Dermis microvascular lymphatic vessel endothelial cell (primary cell): ENCODE measurements at regions not wholly inside any gene's neighbourhood (a gene's known extent, or its start where the extent isn't known, plus 50 kb on each side); places are given as distances from the start of the nearest gene placed in this dataset.
"Not testable (repeated sequence)": the region's sequence is repeated elsewhere in the genome, so short reads cannot be mapped to it uniquely, and the experiment has no call there.

ENCODE experiments used
- DNase-seq, 2 donors: peaks; one replicate each; pipeline versions ENCODE4 v3.0.0 to v3.0.0-alpha.2; 2010; ENCODE audit warnings: low read depth in 2 of 2

DNA sequence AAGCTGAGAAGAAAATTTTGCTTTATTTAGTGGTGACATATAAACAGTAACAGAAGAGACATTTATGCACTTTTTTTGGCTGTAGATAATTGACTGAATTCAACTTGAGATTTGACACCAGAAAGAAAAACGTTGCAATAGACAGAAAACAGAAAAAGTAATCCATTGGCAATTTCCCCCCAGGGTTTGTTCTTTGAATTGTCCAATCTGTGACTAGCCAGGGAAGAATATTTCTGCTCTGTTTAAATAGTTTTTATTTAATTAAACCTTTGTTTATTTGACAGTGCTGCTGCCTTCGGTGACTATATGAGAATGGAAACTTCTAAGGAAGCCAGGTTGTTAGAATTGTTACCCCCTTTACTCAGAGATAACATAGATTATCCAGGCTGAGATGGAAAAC, 210.6 kb downstream of the DEPDC1B start:
- DNase-seq = no peak

DNA sequence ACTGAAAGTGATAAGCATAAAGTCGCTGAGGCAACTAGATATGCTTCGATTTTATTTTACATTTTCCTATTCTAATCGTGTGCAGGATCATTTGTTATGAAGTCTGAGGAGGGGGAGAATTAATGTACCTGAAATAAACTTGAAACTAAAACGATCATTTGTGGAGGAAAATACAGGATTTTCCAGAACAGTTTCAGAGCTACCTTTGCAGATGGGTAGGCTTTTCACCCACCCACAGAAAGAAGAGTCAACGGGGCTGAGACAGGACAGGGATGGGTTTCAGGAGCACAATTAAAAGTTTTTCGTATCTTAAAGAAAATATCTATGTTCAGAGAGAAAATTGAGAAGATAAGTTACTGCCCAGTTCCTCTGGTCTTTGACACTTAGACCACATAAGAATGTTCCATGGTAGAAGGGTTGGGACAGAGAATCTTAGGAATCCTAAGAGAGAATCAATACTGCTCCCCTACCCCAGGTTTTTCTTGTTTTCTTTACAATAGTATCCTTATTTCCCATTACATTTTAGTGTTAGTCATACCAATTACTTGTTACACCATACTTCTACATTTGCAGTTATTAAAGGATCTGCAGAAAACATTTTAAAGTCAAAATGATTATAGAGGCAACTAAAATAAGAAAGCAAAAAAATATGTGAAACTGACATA, 211.4 kb downstream of the DEPDC1B start:
- DNase-seq = no peak

DNA sequence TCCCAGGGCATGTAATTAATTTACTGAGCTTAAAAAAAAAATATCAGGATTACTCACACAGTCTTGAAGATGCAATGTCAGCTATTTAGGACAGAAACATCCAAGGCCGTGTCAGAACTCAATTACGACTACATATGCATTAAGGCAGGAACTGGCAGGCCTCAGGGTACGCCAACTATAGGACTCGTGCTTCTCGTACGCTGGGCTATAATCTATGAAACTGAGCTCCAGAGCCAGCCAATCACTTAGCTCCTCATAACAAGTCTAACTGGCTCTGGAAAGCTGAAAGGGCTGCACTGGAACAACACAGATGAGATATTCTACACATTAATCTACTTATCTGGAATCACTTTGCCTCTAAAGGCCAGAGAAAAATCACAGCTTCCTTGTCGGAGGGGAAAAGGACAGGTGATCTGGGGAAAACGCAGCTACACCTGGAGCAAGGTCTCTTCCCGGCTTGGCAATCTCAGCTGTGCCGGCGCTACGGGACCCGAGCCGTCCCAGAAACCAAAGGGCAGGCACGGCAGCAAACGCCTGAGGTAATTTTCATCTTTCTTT, 212.0 kb downstream of the DEPDC1B start:
- DNase-seq = no peak

DNA sequence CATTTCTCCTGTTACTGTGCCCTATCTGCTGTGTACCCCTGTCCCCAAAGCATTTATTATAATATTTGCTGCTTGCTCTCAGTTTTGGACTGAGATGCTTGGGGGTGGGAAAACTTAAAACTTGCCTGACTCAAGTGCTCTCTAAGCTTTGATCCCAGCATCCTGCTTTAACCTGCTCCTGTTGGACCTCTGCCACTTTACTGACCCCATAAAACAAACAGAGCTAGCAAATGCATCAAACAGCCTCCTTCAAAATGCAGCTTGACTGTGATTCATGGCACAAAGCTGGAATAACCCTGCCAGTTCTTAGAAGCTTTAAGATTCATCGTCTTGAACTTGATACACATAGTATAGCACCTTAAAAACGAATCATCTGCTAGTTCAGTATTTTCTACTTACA, 212.5 kb downstream of the DEPDC1B start:
- DNase-seq = no peak

DNA sequence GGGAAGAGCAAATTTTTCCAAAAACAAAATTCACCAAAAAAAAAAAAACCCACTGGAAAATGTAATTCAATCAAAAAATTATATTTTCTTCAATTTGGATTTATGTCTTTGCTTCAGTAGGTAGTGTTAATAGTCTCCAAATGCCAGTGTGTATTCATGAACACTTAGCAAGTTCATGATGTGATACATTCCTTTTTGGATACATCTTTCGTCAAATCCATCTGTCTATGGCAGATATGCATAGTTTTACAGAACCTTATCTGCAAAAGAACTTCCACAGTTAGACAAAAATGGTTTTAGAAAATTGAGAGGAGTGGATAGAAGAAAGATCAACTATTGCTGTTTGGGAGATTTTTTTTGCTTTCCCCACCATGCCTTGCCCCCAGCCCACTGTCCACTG, 214.6 kb downstream of the DEPDC1B start:
- DNase-seq = no peak

DNA sequence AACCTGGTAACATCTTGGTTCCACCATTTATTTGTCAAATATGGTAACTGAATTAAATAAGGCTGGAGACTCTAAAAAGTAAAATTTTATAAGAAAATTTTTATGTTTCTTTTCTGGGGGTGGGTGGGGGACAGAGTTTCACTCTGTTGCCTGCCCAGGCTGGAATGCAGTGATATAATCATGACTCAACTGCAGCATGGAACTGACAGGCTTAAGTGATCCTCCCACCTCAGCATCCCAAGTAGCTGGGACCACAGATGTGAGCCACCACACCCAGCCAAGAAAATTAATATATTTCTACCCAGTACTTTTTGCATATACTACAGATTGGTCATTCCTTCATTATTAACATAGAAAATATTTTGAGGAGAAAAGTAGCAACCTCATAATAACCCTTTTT, 216.9 kb downstream of the DEPDC1B start:
- DNase-seq = no peak

DNA sequence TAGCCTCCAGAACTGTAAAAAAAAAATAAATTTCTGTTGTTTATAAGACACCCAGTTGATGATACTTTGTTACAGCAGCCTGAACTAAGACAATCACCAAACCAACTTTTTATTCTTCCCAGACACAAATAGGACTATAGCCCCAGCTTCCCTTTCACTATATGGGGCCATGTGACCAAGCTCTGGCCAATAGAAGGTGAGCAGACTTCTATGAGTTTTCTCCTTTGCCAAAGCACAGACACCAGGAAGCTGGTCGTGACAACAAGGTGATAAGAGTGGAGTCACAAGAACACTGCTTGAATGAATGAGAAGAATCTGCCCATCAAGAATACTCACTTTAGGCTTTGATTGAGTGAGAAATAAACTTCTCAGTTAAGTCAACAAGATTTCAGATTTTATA, 217.7 kb downstream of the DEPDC1B start:
- DNase-seq = no peak

DNA sequence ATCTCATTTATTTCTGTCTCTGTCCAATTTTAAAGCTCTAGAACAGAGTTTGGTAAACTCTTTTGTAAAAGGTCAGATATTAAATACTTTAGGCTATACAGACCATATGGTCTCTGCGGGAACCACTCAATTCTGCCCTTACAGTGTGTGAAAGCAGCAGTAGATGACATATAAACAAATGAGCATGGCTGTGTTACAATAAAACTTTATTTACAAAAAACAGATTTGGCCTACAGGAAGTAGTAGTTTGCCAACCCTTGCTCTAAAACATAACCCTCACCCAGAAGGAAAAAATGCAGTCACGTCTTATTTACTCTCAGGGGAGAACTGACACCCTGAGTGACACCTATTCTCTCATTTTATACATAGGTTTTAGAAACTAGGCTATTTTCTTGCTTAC, 220.4 kb downstream of the DEPDC1B start:
- DNase-seq = no peak

DNA sequence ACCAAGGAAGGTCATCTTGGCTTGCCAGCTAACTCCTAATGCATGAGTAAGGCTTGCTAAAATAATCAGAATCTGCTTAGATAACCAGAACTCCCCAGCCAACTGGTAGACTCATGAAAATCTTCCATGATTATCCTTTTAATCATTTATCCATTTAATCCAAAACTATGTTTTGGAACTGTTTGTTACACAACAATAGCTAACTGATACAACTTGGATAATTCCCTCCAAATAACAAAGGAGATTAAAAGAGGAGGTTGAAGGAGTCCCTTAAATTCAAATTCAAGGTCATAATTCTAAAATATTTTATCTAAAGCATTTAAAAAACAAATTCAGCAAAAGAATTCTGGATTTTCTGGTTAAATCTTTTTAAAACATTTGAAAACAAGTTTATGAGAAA, 222.1 kb downstream of the DEPDC1B start:
- no peak for DNase-seq

DNA sequence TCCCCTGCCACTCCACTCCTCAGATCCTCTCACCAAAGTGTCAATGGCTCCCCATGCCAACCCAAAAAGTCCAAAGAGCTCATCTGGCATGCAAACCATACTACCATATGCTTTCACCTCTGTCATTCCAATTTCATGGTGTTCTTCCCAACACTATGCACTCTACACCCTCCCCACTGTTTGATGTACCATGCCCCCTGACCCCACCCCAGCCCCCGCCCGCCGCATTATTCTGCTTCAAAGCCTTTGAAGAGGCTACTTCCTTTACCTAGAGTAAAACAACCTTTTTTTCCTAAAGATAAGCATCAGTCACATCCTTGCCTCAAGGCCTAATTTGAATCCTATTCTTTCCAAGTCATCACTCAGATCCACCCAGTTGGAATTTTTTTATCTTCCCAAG, 226.3 kb downstream of the DEPDC1B start:
- no peak for DNase-seq

DNA sequence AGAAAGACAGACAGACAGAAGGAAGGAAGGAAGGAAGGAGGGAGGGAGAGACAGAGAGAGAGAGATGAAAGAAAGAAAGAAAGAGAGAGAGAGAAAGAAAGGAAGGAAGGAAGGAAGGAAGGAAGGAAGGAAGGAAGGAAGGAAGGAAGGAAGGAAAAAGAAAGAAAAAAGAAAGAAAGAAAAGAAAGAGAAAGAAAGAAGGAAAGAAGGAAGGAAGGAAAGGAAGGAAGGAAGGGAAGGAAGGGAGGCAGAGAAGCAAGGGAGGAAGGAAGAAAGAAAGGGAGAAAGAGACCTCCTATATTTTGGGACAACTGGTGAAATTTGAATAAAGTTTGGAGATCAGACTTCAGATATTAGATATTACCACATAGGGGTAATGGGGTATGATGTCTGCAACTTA, 226.9 kb downstream of the DEPDC1B start:
- DNase-seq = not testable (repeated sequence)

DNA sequence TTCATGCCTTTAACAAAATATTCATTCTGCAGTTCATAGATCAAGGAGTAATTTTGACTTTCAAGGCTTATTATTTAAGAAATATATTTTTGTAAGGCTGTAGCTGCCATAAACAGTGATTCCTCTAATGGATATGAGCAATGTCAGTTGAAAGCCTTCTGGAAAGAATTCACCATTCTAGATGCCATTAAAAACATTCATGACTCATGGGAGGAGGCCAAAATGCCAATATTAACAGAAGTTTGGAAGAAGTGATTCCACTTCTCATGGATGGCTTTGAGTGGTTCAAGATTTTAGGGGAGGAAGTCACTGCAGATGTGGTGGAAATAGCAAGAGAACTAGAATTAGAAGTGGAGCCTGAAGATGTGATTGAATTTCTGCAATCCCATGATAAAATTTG, 229.1 kb downstream of the DEPDC1B start:
- DNase-seq = no peak

DNA sequence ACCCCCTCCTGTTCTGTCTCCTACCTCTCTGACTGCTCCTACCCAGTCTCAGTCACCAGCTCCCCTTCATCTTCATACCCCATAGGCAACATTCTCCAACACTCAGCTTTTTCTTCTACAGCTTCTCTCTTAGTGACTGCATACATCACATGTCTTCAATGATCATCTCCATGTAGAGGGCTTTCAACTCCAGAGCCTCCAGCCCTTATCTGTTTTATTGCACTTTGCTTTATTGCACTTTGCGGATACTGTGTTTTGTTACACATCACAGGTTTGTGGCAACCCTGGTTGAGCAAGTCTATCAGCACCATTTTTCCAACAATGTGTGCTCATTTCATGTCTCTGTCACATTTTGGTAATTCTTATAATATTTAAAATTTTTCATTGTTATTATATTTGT, 230.7 kb downstream of the DEPDC1B start:
- no peak for DNase-seq

DNA sequence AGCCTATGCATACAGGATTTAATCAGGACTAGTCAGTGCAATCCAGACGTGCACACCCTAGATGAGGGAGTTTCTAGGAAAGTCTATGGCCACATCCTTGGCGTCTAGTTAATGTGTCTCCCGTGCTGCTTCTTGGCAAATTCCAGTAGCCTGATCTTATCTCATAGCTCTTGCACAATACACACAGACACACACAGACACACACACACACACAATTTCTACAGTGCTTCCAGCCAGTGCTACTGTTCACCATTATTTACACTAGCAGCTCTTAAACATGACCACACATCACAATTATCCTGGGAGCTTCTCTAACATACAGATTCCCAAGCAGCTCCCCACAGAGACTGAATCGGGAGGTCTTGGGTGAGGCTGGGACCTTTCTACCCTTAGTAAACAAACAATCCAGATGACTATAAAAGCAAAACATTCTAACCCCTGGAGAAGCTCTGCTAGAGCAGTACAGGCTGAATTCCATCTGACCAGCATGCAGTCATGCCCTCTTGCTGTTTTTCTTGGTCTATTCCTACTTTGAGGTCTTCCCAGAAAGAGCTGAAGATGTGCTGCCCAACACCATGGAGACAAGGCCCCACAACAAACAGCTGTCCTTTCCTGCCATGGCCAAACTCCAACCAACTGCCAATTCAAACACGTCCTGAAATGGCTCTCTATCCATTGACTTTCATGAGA, 236.6 kb downstream of the DEPDC1B start:
- no peak for DNase-seq

DNA sequence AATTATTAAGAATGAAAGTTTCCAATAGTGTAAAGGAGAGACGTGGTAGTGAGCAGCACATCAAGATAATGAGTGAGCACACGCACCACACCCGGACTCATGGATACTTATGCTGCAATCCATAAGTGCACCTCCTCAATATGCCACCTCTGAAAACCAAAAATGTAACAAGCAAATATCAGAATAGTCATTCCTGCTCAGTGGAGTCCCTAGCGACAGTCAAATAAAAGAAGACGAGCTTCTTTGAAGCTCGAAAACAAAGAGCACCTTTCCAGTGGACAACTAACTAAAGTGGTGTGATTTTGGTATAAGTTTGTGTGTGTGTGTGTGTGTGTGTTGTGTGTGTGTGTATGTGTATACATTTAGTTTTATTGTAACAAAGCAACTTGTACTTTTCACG, 241.3 kb downstream of the DEPDC1B start:
- no peak for DNase-seq

DNA sequence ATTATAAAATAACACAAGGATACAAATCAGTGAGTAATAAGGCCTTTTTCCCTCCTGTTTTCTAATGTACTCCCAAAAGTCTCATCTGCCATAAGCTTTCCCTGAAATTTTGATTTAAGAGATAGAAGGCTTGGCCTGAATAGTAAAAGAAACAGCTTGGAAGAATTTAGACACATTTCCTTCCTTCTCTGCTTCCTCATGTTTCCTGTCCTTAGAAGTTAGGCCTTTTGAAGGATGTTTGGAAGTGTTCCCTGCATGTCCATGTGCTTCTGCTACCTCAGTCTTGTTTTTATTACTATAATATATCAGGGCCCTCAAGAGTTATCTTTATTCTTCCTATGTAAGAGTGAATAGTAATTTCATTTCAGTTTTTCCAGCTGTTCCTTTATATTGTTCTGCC, 242.7 kb downstream of the DEPDC1B start:
- DNase-seq = no peak

DNA sequence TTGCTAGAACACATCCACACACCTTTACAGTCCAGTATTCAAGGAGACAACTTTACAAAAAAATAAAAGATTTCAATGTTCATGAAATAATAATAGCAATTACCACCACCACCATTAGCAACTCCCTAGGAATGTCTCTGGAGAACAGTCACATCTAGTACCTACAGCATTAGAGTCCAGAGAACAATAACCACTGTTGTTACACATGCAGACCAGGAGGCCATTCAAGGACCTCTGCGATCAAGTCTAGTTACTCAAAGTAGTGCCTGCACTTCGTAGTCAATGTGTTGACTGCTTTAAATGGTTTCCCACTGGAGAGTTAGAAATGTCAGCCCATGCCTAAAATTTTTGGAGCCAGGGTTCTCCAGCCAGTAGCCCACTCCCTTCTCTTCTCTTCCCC, 244.4 kb downstream of the DEPDC1B start:
- DNase-seq = no peak

DNA sequence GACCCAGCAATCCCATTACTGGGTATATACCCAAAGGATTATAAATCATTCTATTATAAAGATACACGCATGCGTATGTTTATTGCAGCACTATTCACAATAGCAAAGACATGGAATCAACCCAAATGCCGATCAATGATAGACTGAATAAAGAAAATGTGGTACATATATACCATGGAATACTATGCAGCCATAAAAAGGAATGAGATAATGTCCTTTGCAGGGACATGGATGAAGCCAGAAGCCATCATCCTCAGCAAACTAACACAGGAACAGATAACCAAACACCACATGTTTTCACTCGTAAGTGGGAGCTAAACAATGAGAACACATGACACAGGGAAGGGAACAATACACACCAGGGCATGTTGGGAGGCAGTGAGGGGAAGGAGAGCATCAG, 245.7 kb downstream of the DEPDC1B start:
- not testable (repeated sequence) for DNase-seq

DNA sequence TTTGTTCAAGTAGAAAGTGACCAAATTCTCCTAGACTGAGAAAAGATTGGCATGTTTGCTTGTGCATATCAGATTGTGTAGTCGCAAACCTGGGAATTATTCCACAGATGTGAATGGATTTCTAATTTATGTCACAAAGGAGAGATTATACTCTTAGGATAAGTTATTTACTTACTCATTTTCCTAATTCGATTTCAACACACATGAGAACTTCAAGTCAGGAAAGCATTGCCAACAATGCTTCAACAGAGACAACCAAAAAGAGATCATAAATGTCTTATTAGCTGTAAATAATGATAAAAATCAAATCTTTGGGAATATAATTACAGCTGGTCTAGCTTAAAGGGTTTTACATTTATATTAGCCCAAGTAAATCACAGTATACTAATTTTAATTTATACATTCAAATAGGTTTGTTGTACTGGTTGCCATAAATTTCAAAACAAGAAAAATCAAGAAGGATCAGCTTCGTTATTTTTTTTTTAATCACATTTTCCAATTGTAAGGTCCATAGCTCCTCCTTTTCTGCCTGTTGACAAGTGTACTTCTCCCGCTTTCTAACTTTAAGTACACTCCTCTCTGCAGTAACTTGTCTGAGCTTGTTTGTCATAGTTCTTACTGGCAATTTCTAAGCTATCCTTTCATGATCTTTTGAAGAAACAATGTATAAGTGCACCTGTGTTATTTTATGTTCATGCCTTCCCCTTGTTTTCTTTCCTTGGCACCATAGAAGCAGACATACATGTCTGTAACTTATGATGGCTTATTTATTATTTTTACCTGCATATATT, 246.6 kb downstream of the DEPDC1B start:
- no peak for DNase-seq

DNA sequence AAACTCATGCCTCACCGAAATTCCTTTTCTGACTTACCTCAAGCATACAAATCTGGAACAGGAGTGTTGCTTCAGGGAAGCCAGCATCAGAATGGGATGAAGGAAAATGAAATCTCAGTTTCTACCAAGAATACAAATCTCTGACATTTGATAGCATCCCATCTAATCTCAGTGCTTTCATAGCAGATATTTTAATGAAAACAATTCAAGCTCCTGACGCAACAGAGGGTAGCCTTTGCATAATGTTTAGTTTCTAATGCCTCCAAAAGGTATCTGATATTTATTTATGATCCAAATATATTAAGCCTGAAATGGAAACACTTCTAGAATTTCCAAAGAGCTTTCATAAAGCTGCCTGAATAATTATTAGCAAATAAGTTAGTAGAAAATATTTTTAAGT, 251.4 kb downstream of the DEPDC1B start:
- DNase-seq = no peak

DNA sequence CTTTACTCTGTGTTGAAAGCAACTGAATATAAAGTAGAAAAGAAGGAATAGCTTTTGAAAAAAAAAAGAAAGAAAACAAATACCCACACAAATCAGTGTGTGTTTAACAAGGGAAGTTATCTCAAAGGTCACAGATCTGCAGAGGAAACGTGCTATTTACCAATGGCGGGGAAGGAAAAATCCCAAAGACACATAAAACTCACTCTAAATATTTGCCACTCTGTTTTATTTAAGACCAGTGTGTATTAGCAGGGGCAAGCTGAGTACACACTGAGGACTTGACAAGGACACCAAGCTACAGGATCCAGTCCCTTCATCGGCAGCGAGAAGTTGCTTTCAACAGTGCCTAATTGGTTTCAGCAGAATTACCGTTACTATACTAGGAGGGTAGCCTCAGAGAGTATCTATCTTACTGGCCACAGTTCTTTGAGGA, 252.5 kb downstream of the DEPDC1B start:
- peak in 1 of 2 donors; percentile 5 for DNase-seq

DNA sequence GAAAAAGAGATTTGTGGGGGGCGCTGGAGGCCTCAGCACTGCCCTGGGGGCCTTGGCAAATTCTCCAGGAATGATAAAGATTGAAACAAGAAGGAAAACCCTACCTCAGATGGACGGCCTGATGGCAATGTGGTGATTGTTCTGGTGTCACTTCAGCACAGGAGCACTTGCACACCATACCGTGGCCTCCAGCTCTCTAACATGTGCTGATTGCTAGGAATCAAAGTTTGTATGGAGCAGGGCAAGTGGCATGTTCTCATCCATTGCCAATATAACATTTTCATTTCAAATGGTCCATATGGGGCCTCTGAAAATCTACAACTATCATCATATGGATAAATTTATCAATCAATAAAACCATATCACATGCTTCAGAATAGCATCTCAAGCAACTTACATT, 253.0 kb downstream of the DEPDC1B start:
- DNase-seq = no peak
